Peyer's patch (tissue), 4 donors: ENCODE measurements at regions not wholly inside any gene's neighbourhood (a gene's known extent, or its start where the extent isn't known, plus 50 kb on each side); places are given as distances from the start of the nearest gene placed in this dataset.

ENCODE experiments used
- DNase-seq, 3 donors: peaks; one replicate each; pipeline ENCODE4 v3.0.0-alpha.2; 2017 to 2019
- H3K27ac ChIP-seq, 4 donors: fragments of 200-600 bp; sonication (generic); one replicate each; pipeline ENCODE4 v1.5.1; 2016 to 2019
- H3K27me3 ChIP-seq, 2 donors: fragments of 200-600 bp; sonication (generic); one replicate each; pipeline ENCODE4 v1.5.1; 2019
- H3K36me3 ChIP-seq, 3 donors: fragments of 200-600 bp; sonication (generic); one replicate each; pipeline ENCODE4 v1.5.1; 2016 to 2019
- H3K4me1 ChIP-seq, 4 donors: fragments of 200-600 bp; sonication (generic); one replicate each; pipeline ENCODE4 v1.5.1; 2016 to 2019
- H3K4me3 ChIP-seq, 4 donors: fragments of 200-600 bp; sonication (generic); 1 replicate in 3 of 4; 2 replicates in 1 of 4; pipeline ENCODE4 v1.5.1; 2016 to 2019; ENCODE audit warnings: mild to moderate bottlenecking in 1 of 4
- H3K9me3 ChIP-seq, 4 donors: fragments of 200-600 bp; sonication (generic); one replicate each; pipeline ENCODE4 v1.5.1; 2016 to 2019; ENCODE audit warnings: mild to moderate bottlenecking in 1 of 4
- POLR2A ChIP-seq, 2 donors: fragments of 450-650 bp; IDR thresholded peaks; one replicate each; pipeline ENCODE4 v1.5.1; 2017; ENCODE audit warnings: antibody characterized with exemption in 2 of 2, mild to moderate bottlenecking in 2 of 2, moderate library complexity in 2 of 2
- TF ChIP-seq, protein P1 (sequence below), 6 experiments: fragments of 450-650 bp in 4 of 6; fragments of 200-600 bp in 2 of 6; sonication (generic) in 1 of 6; IDR thresholded peaks; one replicate each; pipeline ENCODE4 v1.5.1; 2017 to 2019; ENCODE audit warnings: antibody characterized with exemption in 6 of 6, mild to moderate bottlenecking in 3 of 6, moderate library complexity in 1 of 6

DNA sequence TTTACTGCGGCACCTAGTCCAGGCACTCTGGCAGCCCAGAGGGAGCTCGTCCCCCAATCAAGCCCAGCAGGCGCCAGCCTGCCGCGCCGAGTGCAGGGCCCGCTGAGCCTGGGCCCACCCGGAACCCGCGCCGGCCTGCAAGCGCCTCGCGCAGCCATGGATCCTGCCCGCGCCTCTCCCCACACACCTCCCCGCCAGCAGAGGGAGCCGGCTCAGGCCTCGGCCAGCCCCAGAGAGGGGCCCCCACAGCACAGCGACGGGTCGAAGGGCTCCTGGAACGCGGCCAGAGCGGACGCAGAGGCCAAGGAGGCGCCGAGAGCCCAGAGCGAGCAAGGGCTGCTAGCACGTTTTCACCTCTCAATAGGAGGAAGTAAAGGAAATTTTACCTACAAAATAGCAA is 767.0 kb downstream of the MRPL39 start:
- H3K27me3 ChIP-seq = no peaks in the 10 kb centered on the region
- H3K36me3 ChIP-seq = no peaks in the 10 kb centered on the region
- no peak for DNase-seq
- no peaks in the 10 kb centered on the region for H3K4me1 ChIP-seq
- TF ChIP-seq POLR2A (IDR thresholded peaks at IDR 0.05) = no peak
- TF ChIP-seq, protein P1, sequence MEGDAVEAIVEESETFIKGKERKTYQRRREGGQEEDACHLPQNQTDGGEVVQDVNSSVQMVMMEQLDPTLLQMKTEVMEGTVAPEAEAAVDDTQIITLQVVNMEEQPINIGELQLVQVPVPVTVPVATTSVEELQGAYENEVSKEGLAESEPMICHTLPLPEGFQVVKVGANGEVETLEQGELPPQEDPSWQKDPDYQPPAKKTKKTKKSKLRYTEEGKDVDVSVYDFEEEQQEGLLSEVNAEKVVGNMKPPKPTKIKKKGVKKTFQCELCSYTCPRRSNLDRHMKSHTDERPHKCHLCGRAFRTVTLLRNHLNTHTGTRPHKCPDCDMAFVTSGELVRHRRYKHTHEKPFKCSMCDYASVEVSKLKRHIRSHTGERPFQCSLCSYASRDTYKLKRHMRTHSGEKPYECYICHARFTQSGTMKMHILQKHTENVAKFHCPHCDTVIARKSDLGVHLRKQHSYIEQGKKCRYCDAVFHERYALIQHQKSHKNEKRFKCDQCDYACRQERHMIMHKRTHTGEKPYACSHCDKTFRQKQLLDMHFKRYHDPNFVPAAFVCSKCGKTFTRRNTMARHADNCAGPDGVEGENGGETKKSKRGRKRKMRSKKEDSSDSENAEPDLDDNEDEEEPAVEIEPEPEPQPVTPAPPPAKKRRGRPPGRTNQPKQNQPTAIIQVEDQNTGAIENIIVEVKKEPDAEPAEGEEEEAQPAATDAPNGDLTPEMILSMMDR (IDR thresholded peaks at IDR 0.05) = no peak
- no peak overlapping the region for H3K27ac ChIP-seq
- H3K9me3 ChIP-seq = peaks cover 0 to 3% (median 0%) of the 10 kb centered on the region in 4 donors
- H3K4me3 ChIP-seq = no peak overlapping the region

DNA sequence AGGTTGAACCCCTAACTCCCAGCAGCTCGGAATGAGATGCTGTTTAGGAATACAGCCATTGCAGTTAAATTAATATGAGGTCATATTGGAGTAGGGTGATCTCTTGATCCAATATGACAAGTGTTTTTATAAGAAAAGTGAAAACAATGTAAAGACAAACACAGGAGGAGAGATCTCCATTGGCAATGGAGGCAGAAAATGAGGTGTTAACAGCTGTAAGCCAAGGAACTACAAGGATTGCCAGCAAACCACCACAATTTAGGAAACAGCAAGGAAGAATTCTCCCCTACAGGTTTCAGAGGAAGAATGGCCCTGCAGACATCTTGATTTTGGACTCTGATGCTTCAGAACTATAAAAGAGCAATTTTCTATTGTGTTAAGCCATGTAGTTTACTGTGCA is 774.3 kb downstream of the MRPL39 start:
- Histone ChIP-seq H3K4me1 (no peaks in the 10 kb centered on the region), H3K4me3 (no peak overlapping the region), H3K9me3 (no peaks in the 10 kb centered on the region), H3K27ac (no peak overlapping the region), H3K36me3 (no peaks in the 10 kb centered on the region), H3K27me3 (no peaks in the 10 kb centered on the region)
- TF ChIP-seq POLR2A (IDR thresholded peaks at IDR 0.05) = no peak
- TF ChIP-seq, protein P1 (IDR thresholded peaks at IDR 0.05) = no peak
- no peak for DNase-seq

DNA sequence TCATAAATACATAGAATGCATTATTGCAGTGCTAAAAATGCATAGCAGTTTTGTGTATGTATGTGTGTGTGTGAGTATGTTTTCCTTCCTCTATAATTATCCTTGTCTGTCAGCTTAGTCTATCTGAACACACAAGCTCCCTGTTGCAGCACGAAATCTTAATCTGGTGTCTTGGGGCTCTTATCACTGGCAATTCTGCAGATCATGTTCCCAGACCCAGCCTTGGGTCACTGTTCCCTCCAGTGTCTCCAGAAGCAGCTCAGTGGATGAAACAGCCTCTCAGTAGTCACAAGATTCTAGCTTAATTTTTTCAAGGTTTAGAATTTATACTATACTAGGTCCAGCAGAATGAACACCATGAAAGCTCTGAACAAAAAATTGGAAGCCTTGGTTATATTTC is 777.9 kb downstream of the MRPL39 start:
- no peak for DNase-seq
- H3K27ac ChIP-seq = no peak overlapping the region
- no peak overlapping the region for H3K4me3 ChIP-seq
- no peaks in the 10 kb centered on the region for H3K4me1 ChIP-seq
- no peaks in the 10 kb centered on the region for H3K9me3 ChIP-seq
- TF ChIP-seq, protein P1 (IDR thresholded peaks at IDR 0.05) = no peak
- no peak for TF ChIP-seq POLR2A (IDR thresholded peaks at IDR 0.05)
- H3K36me3 ChIP-seq = no peaks in the 10 kb centered on the region
- no peaks in the 10 kb centered on the region for H3K27me3 ChIP-seq

DNA sequence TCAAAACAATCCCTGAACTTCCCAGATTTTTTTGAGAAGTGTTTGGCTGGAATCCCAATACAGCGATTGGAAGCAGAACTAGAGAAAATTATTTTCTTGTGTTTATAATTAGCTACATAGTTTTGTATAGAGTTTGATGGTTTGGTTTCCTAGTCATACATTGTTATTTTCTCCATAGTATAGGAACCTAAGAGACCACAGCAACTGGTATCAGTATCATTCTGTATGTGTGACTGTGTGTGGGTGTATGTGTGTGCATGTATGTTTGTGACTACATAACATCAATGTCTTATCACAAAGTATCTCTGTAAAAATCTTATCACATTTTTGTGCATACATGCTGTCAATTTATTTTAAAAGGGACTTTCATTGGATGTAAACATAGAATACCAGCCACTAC is 780.5 kb downstream of the MRPL39 start:
- no peaks in the 10 kb centered on the region for H3K27me3 ChIP-seq
- no peaks in the 10 kb centered on the region for H3K36me3 ChIP-seq
- H3K9me3 ChIP-seq = no peaks in the 10 kb centered on the region
- TF ChIP-seq POLR2A (IDR thresholded peaks at IDR 0.05) = no peak
- TF ChIP-seq, protein P1 (IDR thresholded peaks at IDR 0.05) = no peak
- no peak overlapping the region for H3K4me3 ChIP-seq
- no peak overlapping the region for H3K27ac ChIP-seq
- no peaks in the 10 kb centered on the region for H3K4me1 ChIP-seq
- DNase-seq = no peak

DNA sequence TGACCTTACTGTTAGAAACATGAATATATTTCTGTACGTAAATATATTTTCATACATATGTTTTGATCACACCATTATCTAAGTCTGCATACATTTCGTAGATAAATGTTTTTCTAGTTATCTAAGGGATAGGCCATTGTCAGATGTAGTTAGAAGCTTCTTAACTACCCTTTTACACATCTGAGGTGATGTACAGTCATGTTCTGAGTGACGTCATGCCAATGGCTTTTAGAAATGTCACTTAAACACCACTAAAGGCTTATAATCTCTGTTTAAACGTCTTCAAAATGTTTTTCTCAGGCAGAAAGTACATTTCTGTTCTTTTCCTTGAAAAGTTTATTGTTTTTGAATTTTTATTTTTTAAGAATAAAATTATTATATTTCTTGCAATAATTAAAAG is 781.9 kb downstream of the MRPL39 start:
- no peak for DNase-seq
- Histone ChIP-seq H3K4me1 (no peaks in the 10 kb centered on the region), H3K36me3 (no peaks in the 10 kb centered on the region), H3K4me3 (no peak overlapping the region), H3K9me3 (no peaks in the 10 kb centered on the region), H3K27ac (no peak overlapping the region), H3K27me3 (no peaks in the 10 kb centered on the region)
- no peak for TF ChIP-seq POLR2A (IDR thresholded peaks at IDR 0.05)
- TF ChIP-seq, protein P1 (IDR thresholded peaks at IDR 0.05) = no peak

DNA sequence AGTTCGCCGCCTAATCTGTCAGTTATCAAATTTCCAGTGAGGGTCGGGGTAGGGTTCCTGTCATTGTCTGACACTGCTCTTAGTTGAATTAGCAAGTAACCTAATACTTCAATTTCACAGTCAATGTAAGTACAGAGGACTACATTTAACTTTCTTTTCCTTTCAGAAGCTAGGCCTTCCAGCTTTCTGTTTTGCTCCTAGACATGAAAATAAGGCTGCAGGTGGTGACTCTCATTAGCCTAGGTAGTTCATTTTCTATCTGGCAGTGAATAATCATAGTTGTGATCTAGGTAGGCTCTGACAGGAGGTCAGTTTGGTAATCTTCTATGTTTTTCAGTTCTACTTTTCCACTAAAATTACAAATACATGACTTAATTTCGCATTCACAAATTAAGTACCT is 783.1 kb downstream of the MRPL39 start:
- H3K9me3 ChIP-seq = no peaks in the 10 kb centered on the region
- no peak overlapping the region for H3K27ac ChIP-seq
- H3K4me1 ChIP-seq = no peaks in the 10 kb centered on the region
- no peak for DNase-seq
- no peaks in the 10 kb centered on the region for H3K27me3 ChIP-seq
- no peaks in the 10 kb centered on the region for H3K36me3 ChIP-seq
- TF ChIP-seq POLR2A (IDR thresholded peaks at IDR 0.05) = no peak
- TF ChIP-seq, protein P1 (IDR thresholded peaks at IDR 0.05) = no peak
- no peak overlapping the region for H3K4me3 ChIP-seq
